Glomerular endothelial cell (primary cell): ENCODE measurements at regions not wholly inside any gene's neighbourhood (a gene's known extent, or its start where the extent isn't known, plus 50 kb on each side); places are given as distances from the start of the nearest gene placed in this dataset.
"Not testable (repeated sequence)": the region's sequence is repeated elsewhere in the genome, so short reads cannot be mapped to it uniquely, and the experiment has no call there.

Experiments
- DNase-seq: peaks from one replicate; pipeline ENCODE4 v3.0.0-alpha.2; 2011; ENCODE audit warnings: low read depth, low spot score; ENCODE audit errors: extremely low read depth

GRCh38 chr12:88366101-88366500 is 214.2 kb downstream of the KITLG start:
- DNase-seq, result no peak

GRCh38 chr12:88367231-88367630 is 213.0 kb downstream of the KITLG start:
- DNase-seq, result no peak

DNA sequence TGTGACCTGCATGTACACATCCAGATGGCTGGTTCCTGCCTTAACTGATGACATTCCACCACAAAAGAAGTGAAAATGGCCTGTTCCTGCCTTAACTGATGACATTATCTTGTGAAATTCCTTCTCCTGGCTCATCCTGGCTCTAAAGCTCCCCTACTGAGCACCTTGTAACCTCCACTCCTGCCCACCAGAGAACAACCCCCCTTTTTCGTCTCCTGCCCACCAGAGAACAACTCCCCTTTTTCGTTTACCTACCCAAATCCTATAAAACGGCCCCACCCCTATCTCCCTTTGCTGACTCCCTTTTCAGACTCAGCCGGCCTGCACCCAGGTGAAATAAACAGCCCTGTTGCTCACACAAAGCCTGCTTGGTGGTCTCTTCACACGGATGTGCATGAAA is 212.2 kb downstream of the KITLG start:
- DNase-seq, result not testable (repeated sequence)

GRCh38 chr12:88371416-88372183 is 208.7 kb downstream of the KITLG start:
- DNase-seq, result no peak

DNA sequence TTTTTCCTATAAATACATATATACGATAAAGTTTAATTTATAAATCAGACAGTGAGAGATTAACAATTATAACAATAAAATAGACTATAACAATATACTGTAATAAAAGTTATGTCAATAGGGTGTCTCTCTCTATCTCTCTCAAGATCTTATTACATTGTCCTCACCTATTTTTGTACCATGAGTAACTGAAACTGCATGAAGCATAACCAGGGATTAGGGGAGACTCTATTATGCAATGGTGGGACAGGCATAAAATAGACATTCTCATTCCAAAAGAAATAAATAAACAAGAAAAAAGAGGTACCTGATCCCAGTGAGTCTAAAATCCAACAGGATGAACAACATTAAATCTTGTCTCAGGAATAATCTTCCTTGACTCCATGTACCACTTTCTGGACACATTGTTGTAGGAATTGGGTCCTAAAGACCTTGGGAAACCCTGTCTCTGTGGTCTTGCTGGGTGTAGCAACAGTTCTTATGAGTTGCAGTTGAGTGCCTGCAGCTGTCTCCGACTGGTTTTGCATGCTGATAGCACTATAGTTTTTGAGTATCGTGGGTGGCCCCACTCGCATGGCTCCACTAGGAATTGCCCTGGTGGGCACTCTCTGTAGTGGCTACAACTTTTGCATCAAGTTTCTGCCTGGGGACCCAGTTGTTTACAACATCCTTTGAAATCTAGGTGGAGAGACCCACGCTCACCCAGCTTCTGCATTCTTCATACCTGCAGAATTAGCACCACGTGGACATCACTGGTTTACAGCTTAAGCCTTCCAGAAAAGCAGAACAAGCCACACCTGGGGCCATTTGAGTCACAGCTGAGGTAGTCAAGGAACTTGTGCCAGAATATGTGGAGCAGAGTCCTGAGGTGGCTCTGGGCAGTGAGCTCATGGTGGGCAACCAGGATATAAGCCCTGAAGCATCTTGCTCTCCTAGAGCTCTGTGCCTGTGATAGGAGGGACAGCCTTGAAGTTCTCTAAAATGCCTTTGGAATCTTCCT is 204.7 kb downstream of the KITLG start:
- DNase-seq, result no peak

DNA sequence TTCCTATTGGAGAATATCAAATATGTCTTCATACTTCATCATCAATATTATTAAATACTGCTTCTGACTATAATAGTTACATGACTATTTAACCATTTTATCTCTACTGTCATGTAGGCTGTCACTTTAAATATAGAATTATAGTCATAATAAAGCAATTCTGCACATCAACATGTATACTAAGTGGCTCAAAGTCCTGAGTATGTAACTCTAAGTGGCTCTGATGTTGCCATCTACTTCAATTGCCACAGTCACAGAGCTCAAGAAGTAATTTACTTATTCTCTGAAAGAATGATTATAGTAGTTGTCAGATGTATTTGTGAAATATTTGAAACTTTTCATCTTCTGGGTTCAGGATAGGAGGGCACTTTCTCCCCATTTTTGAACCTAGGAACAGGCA is 202.3 kb downstream of the KITLG start:
- DNase-seq, result no peak

GRCh38 chr12:88381466-88381865 is 198.8 kb downstream of the KITLG start:
- DNase-seq, result no peak

DNA sequence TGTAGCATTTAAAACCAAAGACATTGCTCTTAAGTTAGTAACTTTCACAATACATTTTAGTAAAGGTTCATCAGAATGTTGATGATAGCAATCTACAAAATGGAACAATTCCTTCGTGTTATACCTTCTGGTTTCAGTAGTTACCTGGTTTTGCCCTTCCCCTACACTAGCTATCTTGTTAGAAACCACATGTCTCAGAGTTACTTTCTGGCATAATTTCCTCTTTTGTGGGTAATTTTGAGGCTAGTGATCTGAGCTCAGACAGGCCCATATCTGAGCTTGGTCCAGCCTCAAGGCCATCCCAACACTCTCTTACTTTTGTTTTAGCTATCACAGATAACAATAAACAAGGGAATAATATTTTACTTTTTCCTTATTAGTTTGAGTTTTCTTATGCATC is 196.9 kb downstream of the KITLG start:
- DNase-seq, result no peak

DNA sequence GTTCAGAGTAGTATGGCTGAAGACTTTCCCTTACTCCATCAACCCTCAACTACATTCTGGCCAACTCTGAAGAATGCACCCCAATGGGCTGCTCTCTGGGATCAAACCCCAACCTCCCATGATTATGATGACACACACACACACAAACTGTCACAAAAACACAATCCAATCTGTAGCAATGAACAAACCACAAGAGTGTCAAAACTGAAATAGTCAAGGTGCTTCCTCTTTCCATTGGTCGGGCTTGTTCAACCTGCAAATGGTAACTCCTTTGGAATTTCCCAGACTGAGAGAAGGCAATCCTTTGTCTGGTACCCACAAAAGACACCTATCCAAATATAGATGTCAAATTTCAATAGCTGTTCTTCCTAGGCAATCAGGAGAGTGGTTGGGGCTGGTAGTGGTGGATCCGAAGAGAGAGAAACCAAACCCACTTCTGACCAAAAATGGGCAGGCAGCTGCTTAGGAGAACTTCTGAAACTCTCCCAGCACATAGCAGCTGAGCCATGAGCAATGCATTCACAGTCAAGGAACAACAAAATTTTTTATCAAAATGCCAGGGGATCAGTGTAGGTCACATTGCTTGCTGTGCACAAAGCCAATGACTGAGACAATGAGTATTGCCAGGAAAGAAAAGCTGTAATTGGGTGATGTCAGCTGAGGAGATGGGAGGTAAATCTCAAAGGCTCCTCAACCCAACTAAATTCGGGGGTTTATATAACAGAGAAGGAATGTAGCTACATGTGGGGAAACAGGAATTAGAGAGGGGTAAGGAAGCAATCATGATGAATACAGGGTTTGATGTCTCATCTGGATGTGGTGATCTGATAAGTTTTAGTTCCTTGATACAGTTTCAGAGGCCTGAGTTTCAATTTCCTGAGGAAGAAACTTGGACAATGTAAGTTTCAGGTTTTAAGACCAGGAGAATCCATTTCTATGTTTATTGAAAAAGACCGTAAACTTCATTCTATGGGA is 191.4 kb downstream of the KITLG start:
- DNase-seq, result no peak

GRCh38 chr12:88390811-88391210 is 189.5 kb downstream of the KITLG start:
- no peak for DNase-seq

- DNase-seq, result no peak
These were observed 188.7 kb downstream of the KITLG start for GRCh38 chr12:88391556-88391955.

GRCh38 chr12:88393017-88393767 is 187.1 kb downstream of the KITLG start:
- no peak for DNase-seq

- DNase-seq, result no peak
These were observed 182.2 kb downstream of the KITLG start for GRCh38 chr12:88398031-88398430.

- no peak for DNase-seq
These were observed 180.5 kb downstream of the KITLG start for GRCh38 chr12:88399811-88400210.

DNA sequence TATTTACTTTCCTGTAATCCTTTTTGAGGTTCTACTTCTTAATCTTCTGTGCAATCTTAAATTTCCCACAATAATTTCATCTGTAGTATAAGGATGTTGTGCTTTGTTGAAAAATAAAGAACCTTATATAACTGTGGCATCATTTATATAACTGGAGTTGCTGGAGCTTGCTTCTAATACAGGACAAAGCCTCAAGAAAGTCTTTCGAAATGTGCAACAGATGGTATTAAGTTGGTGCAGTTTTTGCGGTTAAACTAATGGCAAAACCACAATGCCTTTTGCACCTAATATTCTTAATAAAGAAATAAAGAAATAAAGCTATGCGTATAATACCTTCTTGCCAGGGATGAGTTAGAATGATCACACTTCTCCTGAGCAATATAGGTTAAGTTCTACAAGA is 180.0 kb downstream of the KITLG start:
- no peak for DNase-seq

DNA sequence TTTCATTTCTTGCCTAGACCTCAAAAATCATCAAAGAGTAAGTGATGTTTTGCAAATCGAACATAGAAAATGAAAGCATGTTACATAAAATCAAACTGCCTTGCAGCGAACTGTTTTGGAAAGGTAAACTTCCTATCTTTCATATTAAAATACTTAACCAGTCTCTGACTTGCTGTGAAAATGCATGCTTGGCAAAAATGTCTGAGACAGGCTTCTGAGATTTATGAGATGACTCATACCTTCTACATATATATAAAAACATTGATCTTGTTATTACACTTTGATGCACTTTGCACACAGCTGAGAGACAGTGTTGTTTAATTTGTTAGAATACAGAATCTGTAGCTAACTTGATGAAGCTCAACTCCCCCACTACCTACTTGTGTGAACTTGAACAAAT is 179.1 kb downstream of the KITLG start:
- no peak for DNase-seq

GRCh38 chr12:88406905-88407304 is 173.4 kb downstream of the KITLG start:
- DNase-seq, result no peak

- DNase-seq, result no peak
These were observed 171.4 kb downstream of the KITLG start for GRCh38 chr12:88408823-88409222.

DNA sequence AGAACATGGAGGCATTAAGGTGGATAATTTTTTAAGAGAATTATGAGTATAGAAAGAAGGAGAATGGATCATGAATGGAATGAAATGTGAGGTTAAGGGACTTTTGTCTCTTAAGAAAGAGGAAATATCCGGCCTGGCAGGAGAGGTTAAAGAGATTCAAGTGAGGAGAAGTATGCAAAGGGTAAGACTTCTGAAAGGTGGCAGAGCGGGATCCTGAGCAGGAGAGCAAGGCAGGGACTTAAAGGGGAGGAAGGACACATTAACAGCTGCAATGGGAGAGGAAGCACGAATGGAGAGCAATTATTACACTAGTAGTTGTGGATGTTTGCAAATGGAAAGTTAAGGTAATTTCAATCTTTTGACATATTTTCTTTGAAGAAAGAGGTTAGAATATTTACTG is 171.0 kb downstream of the KITLG start:
- DNase-seq, result no peak

GRCh38 chr12:88411689-88412088 is 168.6 kb downstream of the KITLG start:
- DNase-seq, result no peak
